HG02938 (cell line): ENCODE measurements at regions not wholly inside any gene's neighbourhood (a gene's known extent, or its start where the extent isn't known, plus 50 kb on each side); places are given as distances from the start of the nearest gene placed in this dataset.

ENCODE experiments used
- ATAC-seq: cut with Tn5 transposase; IDR thresholded peaks from one replicate; pipeline ENCODE4 v1.9.1; 2021; ENCODE audit warnings: mild to moderate bottlenecking, moderate library complexity; ENCODE audit not compliant: unreplicated experiment

GRCh38 chr6:4466769-4467480, 309.3 kb upstream of the CDYL start:
- no peak for ATAC-seq

- no peak for ATAC-seq
Observed at GRCh38 chr6:4466261-4466660, 309.9 kb upstream of the CDYL start.

- ATAC-seq: no peak
Observed at GRCh38 chr6:4464638-4465037, 311.6 kb upstream of the CDYL start.

GRCh38 chr6:4463236-4463635, 313.0 kb upstream of the CDYL start:
- no peak for ATAC-seq

- no peak for ATAC-seq
Observed at GRCh38 chr6:4460586-4461475, 315.4 kb upstream of the CDYL start.

- ATAC-seq: no peak
Observed at GRCh38 chr6:4459996-4460395, 316.2 kb upstream of the CDYL start.

- no peak for ATAC-seq
Observed at GRCh38 chr6:4459032-4459431, 317.2 kb upstream of the CDYL start.

- no peak for ATAC-seq
Observed at GRCh38 chr6:4451718-4452117, 316.3 kb upstream of the ECI2 start.

- ATAC-seq: no peak
Observed at GRCh38 chr6:4451081-4451480, 315.7 kb upstream of the ECI2 start.

GRCh38 chr6:4450237-4450636, 314.9 kb upstream of the ECI2 start:
- ATAC-seq: no peak

GRCh38 chr6:4449409-4449808, 314.0 kb upstream of the ECI2 start:
- ATAC-seq: no peak

- ATAC-seq: no peak
Observed at GRCh38 chr6:4448841-4449240, 313.5 kb upstream of the ECI2 start.

- no peak for ATAC-seq
Observed at GRCh38 chr6:4447639-4448330, 312.4 kb upstream of the ECI2 start.

GRCh38 chr6:4446982-4447381, 311.6 kb upstream of the ECI2 start:
- no peak for ATAC-seq

GRCh38 chr6:4441981-4442434, 306.6 kb upstream of the ECI2 start:
- ATAC-seq: no peak

GRCh38 chr6:4439159-4439558, 303.8 kb upstream of the ECI2 start:
- no peak for ATAC-seq

GRCh38 chr6:4437342-4437741, 302.0 kb upstream of the ECI2 start:
- no peak for ATAC-seq

- ATAC-seq: no peak
Observed at GRCh38 chr6:4435981-4436445, 300.6 kb upstream of the ECI2 start.

GRCh38 chr6:4434655-4435054, 299.3 kb upstream of the ECI2 start:
- no peak for ATAC-seq

- ATAC-seq: no peak
Observed at GRCh38 chr6:4433199-4433598, 297.8 kb upstream of the ECI2 start.

GRCh38 chr6:4426968-4427367, 291.6 kb upstream of the ECI2 start:
- no peak for ATAC-seq
